IMR-90 (cell line): ENCODE measurements at regions not wholly inside any gene's neighbourhood (a gene's known extent, or its start where the extent isn't known, plus 50 kb on each side); places are given as distances from the start of the nearest gene placed in this dataset.

Experiments
- ATAC-seq: fragments of 200-7000 bp; cut with Tn5 transposase; 2 replicates; pipeline ENCODE4 v1.9.1; 2020; ENCODE audit warnings: low read depth, mild to moderate bottlenecking, moderate library complexity
- BruUV-seq: library from RNA; stranded (reverse); fragments of 400-500 nt; replicated peaks from 2 replicates; lab custom pipeline; 2021; lab: Mats Ljungman, UMichigan
- CTCF ChIA-PET: fragments of 300-600 bp; formaldehyde crosslinking; extraction: SDS; loops from one replicate; lab custom pipeline; 2021; ENCODE audit warnings: antibody characterized with exemption; lab: Yijun Ruan, JAX
- POLR2A ChIA-PET: fragments of 300-600 bp; sonication (Branson Sonifier 250); formaldehyde crosslinking; loops from one replicate; lab custom pipeline; 2022; ENCODE audit warnings: antibody characterized with exemption; ENCODE audit not compliant: unreplicated experiment; lab: Charles Lee
- DNase-seq: peaks from one replicate; pipeline ENCODE4 v3.0.0; 2013
- H2AFZ ChIP-seq: replicated peaks from 2 replicates; pipeline ENCODE3; 2013; ENCODE audit warnings: low read length, mild to moderate bottlenecking; ENCODE audit not compliant: poor library complexity
- H2AK5ac ChIP-seq: 2 replicates; pipeline ENCODE4 v1.6.1; 2013; ENCODE audit warnings: low read depth, low read length, inconsistent platforms
- H2AK9ac ChIP-seq: replicated peaks from 2 replicates; pipeline ENCODE3; 2013; ENCODE audit warnings: mild to moderate bottlenecking, low read depth, low read length, moderate library complexity; ENCODE audit not compliant: poor library complexity
- H2BK120ac ChIP-seq: 2 replicates; pipeline ENCODE4 v1.6.1; 2013; ENCODE audit warnings: low read depth, low read length, inconsistent platforms
- H2BK15ac ChIP-seq: 3 replicates; pipeline ENCODE4 v1.6.1; 2013; ENCODE audit warnings: low read depth, low read length, inconsistent platforms
- H2BK20ac ChIP-seq: 2 replicates; pipeline ENCODE4 v1.6.1; 2013; ENCODE audit warnings: low read depth, mild to moderate bottlenecking, inconsistent platforms, low read length, moderate library complexity
- H2BK5ac ChIP-seq: 2 replicates; pipeline ENCODE4 v1.6.1; 2013; ENCODE audit warnings: mild to moderate bottlenecking, low read depth, low read length, inconsistent platforms; ENCODE audit not compliant: poor library complexity, severe bottlenecking
- H3K14ac ChIP-seq: replicated peaks from 2 replicates; pipeline ENCODE4 v1.6.1; 2013; ENCODE audit warnings: low read depth, low read length, inconsistent platforms
- H3K18ac ChIP-seq: 2 replicates; pipeline ENCODE4 v1.6.1; 2013; ENCODE audit warnings: low read depth, low read length, control low read depth
- H3K23ac ChIP-seq: 2 replicates; pipeline ENCODE4 v1.6.1; 2013; ENCODE audit warnings: low read depth, low read length, inconsistent platforms
- H3K27ac ChIP-seq: 2 replicates; pipeline ENCODE4 v1.5.1; 2013; ENCODE audit warnings: mild to moderate bottlenecking, control low read depth, low read length; ENCODE audit not compliant: insufficient read depth
- H3K27me3 ChIP-seq: 2 replicates; pipeline ENCODE4 v1.6.1; 2013; ENCODE audit warnings: low read length; ENCODE audit not compliant: control insufficient read depth, insufficient read depth
- H3K36me3 ChIP-seq: 2 replicates; pipeline ENCODE4 v1.6.1; 2013; ENCODE audit warnings: low read length, mixed read lengths; ENCODE audit not compliant: control insufficient read depth, insufficient read depth
- H3K4ac ChIP-seq: 2 replicates; pipeline ENCODE4 v1.6.1; 2013; ENCODE audit warnings: low read depth, low read length, inconsistent platforms
- H3K4me1 ChIP-seq: 2 replicates; pipeline ENCODE4 v1.6.1; 2013; ENCODE audit warnings: low read length, mixed read lengths; ENCODE audit not compliant: control insufficient read depth, insufficient read depth
- H3K4me2 ChIP-seq: 2 replicates; pipeline ENCODE4 v1.6.1; 2013; ENCODE audit warnings: low read depth, mild to moderate bottlenecking, control low read depth, low read length, moderate library complexity
- H3K4me3 ChIP-seq: 2 replicates; pipeline ENCODE4 v1.5.1; 2013; ENCODE audit warnings: low read depth, mild to moderate bottlenecking, control low read depth, low read length, moderate library complexity; ENCODE audit not compliant: insufficient read depth
- H3K56ac ChIP-seq: 2 replicates; pipeline ENCODE4 v1.6.1; 2013; ENCODE audit warnings: low read length, inconsistent platforms; ENCODE audit not compliant: insufficient read depth; ENCODE audit errors: extremely low read depth
- H3K79me1 ChIP-seq, 2 experiments: 2 replicates each; pipeline ENCODE4 v1.6.1; 2013; ENCODE audit warnings: low read length in 2 of 2, inconsistent platforms in 1 of 2, low read depth in 1 of 2
- H3K9ac ChIP-seq: 2 replicates; pipeline ENCODE4 v1.6.1; 2013; ENCODE audit warnings: low read depth, low read length, control low read depth
- H3K9me1 ChIP-seq: 2 replicates; pipeline ENCODE4 v1.6.1; 2013; ENCODE audit warnings: low read length, inconsistent platforms; ENCODE audit not compliant: insufficient read depth
- H3K9me3 ChIP-seq: 2 replicates; pipeline ENCODE4 v1.6.1; 2013; ENCODE audit warnings: low read length; ENCODE audit not compliant: control insufficient read depth, insufficient read depth
- H4K20me1 ChIP-seq: 2 replicates; pipeline ENCODE4 v1.6.1; 2013; ENCODE audit warnings: low read length, inconsistent platforms; ENCODE audit not compliant: insufficient read depth
- H4K5ac ChIP-seq: 2 replicates; pipeline ENCODE4 v1.6.1; 2013; ENCODE audit warnings: mild to moderate bottlenecking, low read depth, low read length, control low read depth
- H4K8ac ChIP-seq, 2 experiments: 2 replicates each; pipeline ENCODE4 v1.6.1; 2013; ENCODE audit warnings: low read depth in 2 of 2, low read length in 2 of 2, control low read depth in 1 of 2, inconsistent platforms in 1 of 2
- H4K91ac ChIP-seq: 2 replicates; pipeline ENCODE4 v1.6.1; 2013; ENCODE audit warnings: low read depth, low read length, inconsistent platforms; ENCODE audit not compliant: insufficient read depth
- BHLHE40 ChIP-seq: fragments of 150-350 bp; IDR thresholded peaks from 2 replicates; pipeline ENCODE4 v1.6.1; 2016; ENCODE audit warnings: mild to moderate bottlenecking, low read depth, low read length
- CEBPB ChIP-seq: IDR thresholded peaks from 2 replicates; pipeline ENCODE4 v1.6.1; 2012; ENCODE audit warnings: low read depth, low read length, improper control_type of control experiment
- CHD1 ChIP-seq: IDR thresholded peaks from 2 replicates; pipeline ENCODE4 v1.6.1; 2012; ENCODE audit warnings: low read depth, low read length, improper control_type of control experiment
- CTCF ChIP-seq: conservative IDR thresholded peaks from 2 replicates; pipeline ENCODE4 v1.5.1; 2012; ENCODE audit warnings: mild to moderate bottlenecking, low read depth, low read length, improper control_type of control experiment
- ELK1 ChIP-seq: fragments of 150-350 bp; IDR thresholded peaks from 2 replicates; pipeline ENCODE4 v1.6.1; 2016; ENCODE audit warnings: low read depth, mild to moderate bottlenecking, low read length, moderate library complexity, borderline replicate concordance
- FOS ChIP-seq: fragments of 150-350 bp; IDR thresholded peaks from 2 replicates; pipeline ENCODE4 v1.6.1; 2016; ENCODE audit warnings: low read depth, low read length
- MAFK ChIP-seq: IDR thresholded peaks from 2 replicates; pipeline ENCODE4 v1.6.1; 2012; ENCODE audit warnings: low read depth, low read length, improper control_type of control experiment
- MAZ ChIP-seq: IDR thresholded peaks from 2 replicates; pipeline ENCODE4 v1.6.1; 2012; ENCODE audit warnings: low read depth, mild to moderate bottlenecking, low read length, improper control_type of control experiment, moderate library complexity, borderline replicate concordance
- NFE2L2 ChIP-seq: fragments of 150-350 bp; IDR thresholded peaks from 2 replicates; pipeline ENCODE4 v1.6.1; 2016; ENCODE audit warnings: low read depth, mild to moderate bottlenecking, low read length
- POLR2A ChIP-seq: IDR thresholded peaks from 2 replicates; pipeline ENCODE4 v1.6.1; 2012; ENCODE audit warnings: mild to moderate bottlenecking, low read depth, low read length
- RAD21 ChIP-seq: IDR thresholded peaks from 2 replicates; pipeline ENCODE4 v1.6.1; 2012; ENCODE audit warnings: low read length, improper control_type of control experiment
- RCOR1 ChIP-seq: IDR thresholded peaks from 2 replicates; pipeline ENCODE4 v1.6.1; 2012; ENCODE audit warnings: mild to moderate bottlenecking, low read length, improper control_type of control experiment; ENCODE audit not compliant: insufficient replicate concordance
- RFX5 ChIP-seq: IDR thresholded peaks from 2 replicates; pipeline ENCODE4 v1.8.0; 2012; ENCODE audit warnings: low read depth, mild to moderate bottlenecking, low read length, moderate library complexity
- SMC3 ChIP-seq: fragments of 150-350 bp; IDR thresholded peaks from 2 replicates; pipeline ENCODE4 v1.6.1; 2016; ENCODE audit warnings: low read depth, mild to moderate bottlenecking, antibody characterized with exemption, low read length, moderate library complexity
- USF2 ChIP-seq: fragments of 150-350 bp; IDR thresholded peaks from 2 replicates; pipeline ENCODE4 v1.6.1; 2017; ENCODE audit warnings: mild to moderate bottlenecking, antibody characterized with exemption, low read length, low read depth
- WGBS, 2 experiments: methylation state at CpG; one replicate each; pipeline versions ENCODE4 v1.1.5 to v1.1.7; 2013; ENCODE audit warnings: missing lambda C conversion rate in 2 of 2; ENCODE audit not compliant: insufficient read length in 1 of 2; ENCODE audit errors: extremely low coverage in 2 of 2; 5-methylcytosine and 5-hydroxymethylcytosine counted together
- dilution Hi-C: fragments of 300-500 bp; cut with HindIII; formaldehyde crosslinking; loops from one replicate; pipeline ENCODE4 v1.14.3; 2018; ENCODE audit warnings: low sequenced_read_pairs; ENCODE audit not compliant: unreplicated experiment
- in situ Hi-C: fragments of 300-500 bp; cut with MboI; formaldehyde crosslinking; loops from 3 replicates; pipeline ENCODE4 v1.14.3; 2019; ENCODE audit warnings: low sequenced_read_pairs, inconsistent platforms, mixed read lengths
- intact Hi-C: fragments of 100-400 bp; cut with micrococcal nuclease; formaldehyde crosslinking; loops from 2 replicates; pipeline ENCODE4 v1.10.0; 2022

GRCh38 chr10:42690449-42691360 is 52.3 kb upstream of the ZNF33B start:
- Histone ChIP-seq H2AK5ac (no peak overlapping the region), H4K91ac (no peak overlapping the region), H3K14ac (no peak overlapping the region), H3K79me1 (no peaks in the 10 kb centered on the region), H4K20me1 (no peaks in the 10 kb centered on the region), H3K23ac (no peak overlapping the region), H2AK9ac (no peak overlapping the region), H2BK20ac (no peak overlapping the region), H2BK5ac (no peak overlapping the region), H4K8ac (no peak overlapping the region), H3K27me3 (no peaks in the 10 kb centered on the region), H3K56ac (no peak overlapping the region), H3K9ac (no peak overlapping the region), H3K18ac (no peak overlapping the region), H2BK15ac (no peak overlapping the region), H3K36me3 (no peaks in the 10 kb centered on the region), H3K4ac (no peak overlapping the region), H2BK120ac (no peak overlapping the region), H3K9me3 (peaks cover 3% of the 10 kb centered on the region; the same call in 1 of the 2 replicates), H3K9me1 (no peaks in the 10 kb centered on the region), H3K4me1 (no peaks in the 10 kb centered on the region), H2AFZ (no peak overlapping the region), H3K27ac (no peak overlapping the region), H4K5ac (no peak overlapping the region), H3K4me3 (no peak overlapping the region), H3K4me2 (no peak overlapping the region)
- DNase-seq, result no peak
- ChIA-PET CTCF (no interaction called here), POLR2A (no interaction called here)
- in situ Hi-C loops, result no loop called here
- intact Hi-C loops, result no loop called here
- ATAC-seq, result no peak
- dilution Hi-C loops, result no loop called here
- BruUV-seq, result no TSS peak
- WGBS, 2 experiments, result 67% methylated on average over 1 of the region's 29 CpGs; no CpG with 5 or more reads in 1 of the 2 experiments
- TF ChIP-seq MAZ, result no peak
- no peak for TF ChIP-seq RCOR1
- TF ChIP-seq CTCF, result no peak
- no peak for TF ChIP-seq USF2
- no peak for TF ChIP-seq RFX5
- no peak for TF ChIP-seq BHLHE40
- no peak for TF ChIP-seq POLR2A
- no peak for TF ChIP-seq NFE2L2
- no peak for TF ChIP-seq RAD21
- TF ChIP-seq FOS, result no peak
- TF ChIP-seq ELK1, result no peak
- no peak for TF ChIP-seq MAFK
- TF ChIP-seq CHD1, result no peak
- no peak for TF ChIP-seq SMC3
- TF ChIP-seq CEBPB, result no peak
